ENCODE measurements at regions not wholly inside any gene's neighbourhood (a gene's known extent, or its start where the extent isn't known, plus 50 kb on each side); places are given as distances from the start of the nearest gene placed in this dataset.

DNA sequence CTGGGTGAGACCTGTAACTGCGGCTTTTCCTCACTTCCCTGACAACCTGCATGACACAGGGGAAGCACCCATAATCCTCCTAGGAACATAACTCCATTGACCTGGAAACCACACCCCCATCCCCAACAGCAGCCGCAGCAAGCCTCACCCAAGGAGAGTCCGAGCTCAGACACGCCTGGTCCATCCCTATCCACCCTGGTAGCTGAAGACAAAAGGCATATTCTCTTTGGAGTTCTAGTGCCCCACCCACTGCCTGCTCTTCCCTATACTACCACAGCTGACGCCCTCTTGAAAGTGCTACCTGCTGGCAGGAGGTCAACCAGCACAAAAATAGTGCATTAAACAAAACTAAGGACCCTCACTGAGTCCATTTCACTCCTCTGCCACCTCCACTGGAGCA is 1080.9 kb upstream of the IGFBP7 start (continued):
- no peak for TF ChIP-seq ZNF331 (CRISPR knock-in tag; IDR thresholded peaks at IDR 0.05; ENCODE audit: low read depth)
- no peak for TF ChIP-seq POLR2AphosphoS5 (IDR thresholded peaks at IDR 0.05; ENCODE audit: low read depth)
- TF ChIP-seq NANOG (IDR thresholded peaks at IDR 0.05; ENCODE audit: borderline replicate concordance), result no peak
- TF ChIP-seq JUNB (IDR thresholded peaks at IDR 0.05; ENCODE audit: unreplicated experiment), result no peak
- TF ChIP-seq EZH2phosphoT487 (IDR thresholded peaks at IDR 0.05; ENCODE audit: unreplicated experiment), result no peak
- no peak for TF ChIP-seq CTCF (conservative IDR thresholded peaks at IDR 0.05; ENCODE audit: low read depth in 2 of 2)
- no peak for TF ChIP-seq CREB1 (CRISPR knock-in tag; IDR thresholded peaks at IDR 0.05; ENCODE audit: low read depth)
- no peak for TF ChIP-seq ZNF114 (CRISPR knock-in tag; IDR thresholded peaks at IDR 0.05)

DNA sequence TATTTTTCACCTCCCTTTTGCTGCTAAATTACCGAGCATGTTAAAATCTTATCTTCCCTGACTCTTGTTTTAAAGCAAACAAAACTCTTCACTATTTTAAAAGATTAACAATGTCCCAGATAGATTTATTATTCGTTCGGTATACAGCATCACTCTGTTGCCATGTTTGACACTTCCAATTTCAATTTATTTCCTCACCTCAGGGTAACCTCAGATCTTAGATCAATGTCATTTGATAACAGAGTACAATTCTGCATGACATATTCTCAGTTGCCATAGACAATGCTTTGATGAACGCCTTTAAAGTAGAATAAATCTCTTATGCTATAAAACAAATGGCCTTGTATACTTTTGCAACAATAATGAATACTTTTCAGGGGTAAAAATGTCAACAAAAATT is 1078.1 kb upstream of the IGFBP7 start:
- peaks cover 16% of the 10 kb centered on the region for H3K9me3 Mint-ChIP-seq
- Histone ChIP-seq H2AFZ (no peak overlapping the region), H3K4me3 (no peak overlapping the region), H3K36me3 (ENCODE audit: insufficient read depth) (no peaks in the 10 kb centered on the region), H3K4me1 (ENCODE audit: insufficient read depth) (no peaks in the 10 kb centered on the region), H3K27me3 (ENCODE audit: insufficient read depth) (no peaks in the 10 kb centered on the region), H4K20me1 (replicated peaks; ENCODE audit: insufficient read depth) (no peaks in the 10 kb centered on the region), H3K79me2 (replicated peaks; ENCODE audit: insufficient read depth) (no peaks in the 10 kb centered on the region), H3F3A (replicated peaks; ENCODE audit: low read depth) (no peaks in the 10 kb centered on the region), H3K4me2 (no peak overlapping the region), H3K9me2 (ENCODE audit: insufficient read depth) (no peaks in the 10 kb centered on the region; the same call in 1 of the 2 replicates), H3K27ac (ENCODE audit: low read depth) (no peak overlapping the region)
- H3K36me3 Mint-ChIP-seq (ENCODE audit: low read depth), result peaks cover 18% of the 10 kb centered on the region
- peaks cover 10% of the 10 kb centered on the region for H3K4me1 Mint-ChIP-seq
- peaks cover 2% of the 10 kb centered on the region for H3K27me3 Mint-ChIP-seq (ENCODE audit: insufficient read depth, low read depth, poor library complexity)
- H3K4me3 Mint-ChIP-seq, result no peak overlapping the region
- DNase-seq (ENCODE audit: low spot score) (no peak), ATAC-seq (no peak)
- no peak overlapping the region for H3K27ac Mint-ChIP-seq
- TF ChIP-seq CREB1 (CRISPR knock-in tag; IDR thresholded peaks at IDR 0.05; ENCODE audit: low read depth), result no peak
- TF ChIP-seq NANOG (IDR thresholded peaks at IDR 0.05; ENCODE audit: borderline replicate concordance), result no peak
- TF ChIP-seq, protein P1, sequence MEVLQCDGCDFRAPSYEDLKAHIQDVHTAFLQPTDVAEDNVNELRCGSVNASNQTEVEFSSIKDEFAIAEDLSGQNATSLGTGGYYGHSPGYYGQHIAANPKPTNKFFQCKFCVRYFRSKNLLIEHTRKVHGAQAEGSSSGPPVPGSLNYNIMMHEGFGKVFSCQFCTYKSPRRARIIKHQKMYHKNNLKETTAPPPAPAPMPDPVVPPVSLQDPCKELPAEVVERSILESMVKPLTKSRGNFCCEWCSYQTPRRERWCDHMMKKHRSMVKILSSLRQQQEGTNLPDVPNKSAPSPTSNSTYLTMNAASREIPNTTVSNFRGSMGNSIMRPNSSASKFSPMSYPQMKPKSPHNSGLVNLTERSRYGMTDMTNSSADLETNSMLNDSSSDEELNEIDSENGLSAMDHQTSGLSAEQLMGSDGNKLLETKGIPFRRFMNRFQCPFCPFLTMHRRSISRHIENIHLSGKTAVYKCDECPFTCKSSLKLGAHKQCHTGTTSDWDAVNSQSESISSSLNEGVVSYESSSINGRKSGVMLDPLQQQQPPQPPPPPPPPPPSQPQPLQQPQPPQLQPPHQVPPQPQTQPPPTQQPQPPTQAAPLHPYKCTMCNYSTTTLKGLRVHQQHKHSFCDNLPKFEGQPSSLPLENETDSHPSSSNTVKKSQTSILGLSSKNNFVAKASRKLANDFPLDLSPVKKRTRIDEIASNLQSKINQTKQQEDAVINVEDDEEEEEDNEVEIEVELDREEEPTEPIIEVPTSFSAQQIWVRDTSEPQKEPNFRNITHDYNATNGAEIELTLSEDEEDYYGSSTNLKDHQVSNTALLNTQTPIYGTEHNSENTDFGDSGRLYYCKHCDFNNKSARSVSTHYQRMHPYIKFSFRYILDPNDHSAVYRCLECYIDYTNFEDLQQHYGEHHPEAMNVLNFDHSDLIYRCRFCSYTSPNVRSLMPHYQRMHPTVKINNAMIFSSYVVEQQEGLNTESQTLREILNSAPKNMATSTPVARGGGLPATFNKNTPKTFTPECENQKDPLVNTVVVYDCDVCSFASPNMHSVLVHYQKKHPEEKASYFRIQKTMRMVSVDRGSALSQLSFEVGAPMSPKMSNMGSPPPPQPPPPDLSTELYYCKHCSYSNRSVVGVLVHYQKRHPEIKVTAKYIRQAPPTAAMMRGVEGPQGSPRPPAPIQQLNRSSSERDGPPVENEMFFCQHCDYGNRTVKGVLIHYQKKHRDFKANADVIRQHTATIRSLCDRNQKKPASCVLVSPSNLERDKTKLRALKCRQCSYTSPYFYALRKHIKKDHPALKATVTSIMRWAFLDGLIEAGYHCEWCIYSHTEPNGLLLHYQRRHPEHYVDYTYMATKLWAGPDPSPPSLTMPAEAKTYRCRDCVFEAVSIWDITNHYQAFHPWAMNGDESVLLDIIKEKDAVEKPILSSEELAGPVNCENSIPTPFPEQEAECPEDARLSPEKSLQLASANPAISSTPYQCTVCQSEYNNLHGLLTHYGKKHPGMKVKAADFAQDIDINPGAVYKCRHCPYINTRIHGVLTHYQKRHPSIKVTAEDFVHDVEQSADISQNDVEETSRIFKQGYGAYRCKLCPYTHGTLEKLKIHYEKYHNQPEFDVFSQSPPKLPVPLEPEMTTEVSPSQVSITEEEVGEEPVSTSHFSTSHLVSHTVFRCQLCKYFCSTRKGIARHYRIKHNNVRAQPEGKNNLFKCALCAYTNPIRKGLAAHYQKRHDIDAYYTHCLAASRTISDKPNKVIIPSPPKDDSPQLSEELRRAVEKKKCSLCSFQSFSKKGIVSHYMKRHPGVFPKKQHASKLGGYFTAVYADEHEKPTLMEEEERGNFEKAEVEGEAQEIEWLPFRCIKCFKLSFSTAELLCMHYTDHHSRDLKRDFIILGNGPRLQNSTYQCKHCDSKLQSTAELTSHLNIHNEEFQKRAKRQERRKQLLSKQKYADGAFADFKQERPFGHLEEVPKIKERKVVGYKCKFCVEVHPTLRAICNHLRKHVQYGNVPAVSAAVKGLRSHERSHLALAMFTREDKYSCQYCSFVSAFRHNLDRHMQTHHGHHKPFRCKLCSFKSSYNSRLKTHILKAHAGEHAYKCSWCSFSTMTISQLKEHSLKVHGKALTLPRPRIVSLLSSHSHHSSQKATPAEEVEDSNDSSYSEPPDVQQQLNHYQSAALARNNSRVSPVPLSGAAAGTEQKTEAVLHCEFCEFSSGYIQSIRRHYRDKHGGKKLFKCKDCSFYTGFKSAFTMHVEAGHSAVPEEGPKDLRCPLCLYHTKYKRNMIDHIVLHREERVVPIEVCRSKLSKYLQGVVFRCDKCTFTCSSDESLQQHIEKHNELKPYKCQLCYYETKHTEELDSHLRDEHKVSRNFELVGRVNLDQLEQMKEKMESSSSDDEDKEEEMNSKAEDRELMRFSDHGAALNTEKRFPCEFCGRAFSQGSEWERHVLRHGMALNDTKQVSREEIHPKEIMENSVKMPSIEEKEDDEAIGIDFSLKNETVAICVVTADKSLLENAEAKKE (CRISPR knock-in tag; IDR thresholded peaks at IDR 0.05), result no peak
- no peak for TF ChIP-seq CTCF (conservative IDR thresholded peaks at IDR 0.05; ENCODE audit: low read depth in 2 of 2)
- no peak for TF ChIP-seq EZH2phosphoT487 (IDR thresholded peaks at IDR 0.05; ENCODE audit: unreplicated experiment)
- TF ChIP-seq POLR2AphosphoS5 (IDR thresholded peaks at IDR 0.05; ENCODE audit: low read depth), result no peak
- TF ChIP-seq, protein P2, sequence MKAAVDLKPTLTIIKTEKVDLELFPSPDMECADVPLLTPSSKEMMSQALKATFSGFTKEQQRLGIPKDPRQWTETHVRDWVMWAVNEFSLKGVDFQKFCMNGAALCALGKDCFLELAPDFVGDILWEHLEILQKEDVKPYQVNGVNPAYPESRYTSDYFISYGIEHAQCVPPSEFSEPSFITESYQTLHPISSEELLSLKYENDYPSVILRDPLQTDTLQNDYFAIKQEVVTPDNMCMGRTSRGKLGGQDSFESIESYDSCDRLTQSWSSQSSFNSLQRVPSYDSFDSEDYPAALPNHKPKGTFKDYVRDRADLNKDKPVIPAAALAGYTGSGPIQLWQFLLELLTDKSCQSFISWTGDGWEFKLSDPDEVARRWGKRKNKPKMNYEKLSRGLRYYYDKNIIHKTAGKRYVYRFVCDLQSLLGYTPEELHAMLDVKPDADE (IDR thresholded peaks at IDR 0.05), result no peak
- TF ChIP-seq JUNB (IDR thresholded peaks at IDR 0.05; ENCODE audit: unreplicated experiment), result no peak
- no peak for TF ChIP-seq ZNF114 (CRISPR knock-in tag; IDR thresholded peaks at IDR 0.05)
- no peak for TF ChIP-seq STAT1 (IDR thresholded peaks at IDR 0.05; ENCODE audit: unreplicated experiment)
- no peak for TF ChIP-seq EZH2 (IDR thresholded peaks at IDR 0.05; ENCODE audit: low read depth, unreplicated experiment)

Data from GM23338 (cell line).